ENCODE measurements at regions not wholly inside any gene's neighbourhood (a gene's known extent, or its start where the extent isn't known, plus 50 kb on each side); places are given as distances from the start of the nearest gene placed in this dataset.

GRCh38 chr20:9981829-9982228 lies 53.0 kb upstream of the ANKEF1 start:
- no peak for DNase-seq

GRCh38 chr20:9978397-9979004 lies 56.3 kb upstream of the ANKEF1 start:
- peak; percentile 86 for DNase-seq

- DNase-seq = no peak
Measured at GRCh38 chr20:9977629-9978028, 57.2 kb upstream of the ANKEF1 start.

GRCh38 chr20:9974324-9974723 lies 60.5 kb upstream of the ANKEF1 start:
- DNase-seq = no peak

- DNase-seq = no peak
Measured at GRCh38 chr20:9971746-9972145, 63.0 kb upstream of the ANKEF1 start.

- no peak for DNase-seq
Measured at GRCh38 chr20:9969626-9970025, 65.2 kb upstream of the ANKEF1 start.

GRCh38 chr20:9968015-9968414 lies 66.8 kb upstream of the ANKEF1 start:
- no peak for DNase-seq

GRCh38 chr20:9966966-9967365 lies 67.8 kb upstream of the ANKEF1 start:
- no peak for DNase-seq

GRCh38 chr20:9963029-9963428 lies 71.8 kb upstream of the ANKEF1 start:
- no peak for DNase-seq

GRCh38 chr20:9958693-9959092 lies 76.1 kb upstream of the ANKEF1 start:
- DNase-seq = no peak

- no peak for DNase-seq
Measured at GRCh38 chr20:9955646-9956045, 79.1 kb upstream of the ANKEF1 start.

- DNase-seq = no peak
Measured at GRCh38 chr20:9949563-9949962, 85.2 kb upstream of the ANKEF1 start.

GRCh38 chr20:9945408-9945807 lies 89.4 kb upstream of the ANKEF1 start:
- no peak for DNase-seq

- no peak for DNase-seq
Measured at GRCh38 chr20:9942736-9943135, 92.1 kb upstream of the ANKEF1 start.

- DNase-seq = no peak
Measured at GRCh38 chr20:9940329-9940728, 94.5 kb upstream of the ANKEF1 start.

GRCh38 chr20:9939231-9939630 lies 95.6 kb upstream of the ANKEF1 start:
- DNase-seq = no peak

GRCh38 chr20:9935285-9935684 lies 96.4 kb upstream of the PAK5 start:
- no peak for DNase-seq

- no peak for DNase-seq
Measured at GRCh38 chr20:9930142-9930541, 91.3 kb upstream of the PAK5 start.

- no peak for DNase-seq
Measured at GRCh38 chr20:9928955-9929354, 90.1 kb upstream of the PAK5 start.

- no peak for DNase-seq
Measured at GRCh38 chr20:9928281-9928737, 89.4 kb upstream of the PAK5 start.

GRCh38 chr20:9927224-9927623 lies 88.3 kb upstream of the PAK5 start:
- DNase-seq = no peak

GRCh38 chr20:9926476-9926875 lies 87.6 kb upstream of the PAK5 start:
- no peak for DNase-seq

GRCh38 chr20:9926007-9926406 lies 87.1 kb upstream of the PAK5 start:
- DNase-seq = no peak

GRCh38 chr20:9923648-9924047 lies 84.8 kb upstream of the PAK5 start:
- DNase-seq = no peak

GRCh38 chr20:9920866-9921265 lies 82.0 kb upstream of the PAK5 start:
- DNase-seq = no peak

Measured in inflammatory macrophage treated with lipopolysaccharide for 4 hours (primary cell).